BLaER1 treated with 17β-estradiol and CSF1 and Interleukin-3, amounts not matched to agents 10 nM and 100 nM (cell line): ENCODE measurements at regions not wholly inside any gene's neighbourhood (a gene's known extent, or its start where the extent isn't known, plus 50 kb on each side); places are given as distances from the start of the nearest gene placed in this dataset.
"Not testable (repeated sequence)": the region's sequence is repeated elsewhere in the genome, so short reads cannot be mapped to it uniquely, and the experiment has no call there.

Source experiments
- H3K27ac ChIP-seq, 11 experiments: shearing (Covaris generic); formaldehyde crosslinking; 2 replicates each; pipeline ENCODE4 v1.8.1; 2022
- H3K27me3 ChIP-seq, 11 experiments: shearing (Covaris generic); formaldehyde crosslinking; 2 replicates each; pipeline ENCODE4 v1.8.1; 2022
- H3K36me3 ChIP-seq, 11 experiments: shearing (Covaris generic); formaldehyde crosslinking; 2 replicates each; pipeline ENCODE4 v1.8.1; 2022
- H3K4me1 ChIP-seq, 10 experiments: shearing (Covaris generic); formaldehyde crosslinking; 2 replicates each; pipeline ENCODE4 v1.8.1; 2022
- H3K4me2 ChIP-seq, 11 experiments: shearing (Covaris generic); formaldehyde crosslinking; 2 replicates each; pipeline ENCODE4 v1.8.1; 2022
- H3K4me3 ChIP-seq, 10 experiments: shearing (Covaris generic); formaldehyde crosslinking; 2 replicates each; pipeline ENCODE4 v1.8.1; 2022
- H3K9ac ChIP-seq, 11 experiments: shearing (Covaris generic); formaldehyde crosslinking; 2 replicates each; pipeline ENCODE4 v1.8.1; 2022
- H3K9me3 ChIP-seq, 11 experiments: shearing (Covaris generic); formaldehyde crosslinking; replicated peaks in 1 of 11; 2 replicates each; pipeline ENCODE4 v1.8.1; 2022
- H4K20me1 ChIP-seq, 11 experiments: shearing (Covaris generic); formaldehyde crosslinking; 2 replicates each; pipeline ENCODE4 v1.8.1; 2022
- Cebpa-rat ChIP-seq, 11 experiments: shearing (Covaris generic); IDR thresholded peaks; 2 replicates each; pipeline ENCODE4 v1.8.1; 2022

- H3K4me1 ChIP-seq, H3K36me3 ChIP-seq, H3K27me3 ChIP-seq, H3K9me3 ChIP-seq, H4K20me1 ChIP-seq, H3K4me2 ChIP-seq, H3K27ac ChIP-seq, H3K9ac ChIP-seq, H3K4me3 ChIP-seq: not testable (repeated sequence)
These were observed 503.9 kb downstream of the PRIM2 start for GRCh38 chr6:57821325-57821724.

DNA sequence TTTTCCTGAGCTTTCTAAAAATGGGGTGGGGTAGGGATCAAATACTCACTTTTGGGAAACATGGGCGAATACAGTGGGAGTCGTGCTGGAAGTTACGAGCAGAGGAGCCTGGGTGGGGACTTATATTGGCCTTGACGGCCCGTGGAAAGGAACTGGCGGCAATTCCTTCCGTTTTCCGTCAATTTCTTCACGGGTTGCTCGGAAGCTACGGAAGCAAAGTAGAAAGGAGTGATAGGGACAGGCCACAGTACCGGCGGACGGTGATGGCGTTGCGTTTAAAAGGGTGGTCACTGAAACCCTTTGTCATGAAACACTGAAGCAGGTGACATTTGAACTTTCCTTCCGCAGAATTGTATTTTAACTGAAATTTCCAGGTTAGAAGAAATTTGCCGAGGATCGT lies 505.0 kb downstream of the PRIM2 start:
- not testable (repeated sequence) for H3K4me3 ChIP-seq

DNA sequence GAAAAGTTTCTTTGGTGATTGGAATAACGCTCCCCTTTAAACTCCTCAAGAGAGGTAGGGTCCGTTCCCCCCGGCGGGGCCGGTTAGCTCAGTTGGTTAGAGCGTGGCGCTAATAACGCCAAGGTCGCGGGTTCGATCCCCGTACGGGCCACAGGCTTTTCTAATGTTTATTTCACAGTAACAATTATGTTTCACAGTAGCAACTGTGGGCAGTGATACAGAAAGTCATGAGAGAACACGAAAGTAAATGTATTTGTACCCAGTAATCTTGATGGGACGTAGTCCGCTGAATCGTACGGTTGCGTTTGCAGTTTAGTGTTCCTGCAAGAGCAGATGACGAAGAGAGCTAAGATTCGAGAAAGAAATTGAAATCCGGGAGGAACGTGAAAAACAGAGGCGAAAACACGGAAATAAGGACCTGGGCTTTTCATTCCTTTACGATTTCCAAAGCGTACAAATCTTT lies 505.5 kb downstream of the PRIM2 start:
- H4K20me1 ChIP-seq: no peaks in the 10 kb centered on the region
- no peak overlapping the region for H3K4me2 ChIP-seq
- peaks cover 0 to 5% (median 0%) of the 10 kb centered on the region in 11 experiments; a peak in 3 of 22 replicates for H3K9me3 ChIP-seq
- no peaks in the 10 kb centered on the region for H3K36me3 ChIP-seq
- no peak for TF ChIP-seq Cebpa-rat (IDR thresholded peaks at IDR 0.05)
- H3K27me3 ChIP-seq: no peaks in the 10 kb centered on the region
- no peak overlapping the region for H3K27ac ChIP-seq
- no peak overlapping the region for H3K9ac ChIP-seq
- H3K4me3 ChIP-seq: no peak overlapping the region
- H3K4me1 ChIP-seq: no peaks in the 10 kb centered on the region

More for the DNA sequence above, 505.0 kb downstream of the PRIM2 start:
- H3K36me3 ChIP-seq, H3K4me1 ChIP-seq, H4K20me1 ChIP-seq, H3K4me2 ChIP-seq, H3K9me3 ChIP-seq, H3K9ac ChIP-seq, H3K27ac ChIP-seq, H3K27me3 ChIP-seq: not testable (repeated sequence)

- H3K36me3 ChIP-seq, H3K9ac ChIP-seq, H3K27me3 ChIP-seq, H3K27ac ChIP-seq, H3K4me1 ChIP-seq, H3K4me2 ChIP-seq, H4K20me1 ChIP-seq, H3K4me3 ChIP-seq, H3K9me3 ChIP-seq: not testable (repeated sequence)
These were observed 520.3 kb downstream of the PRIM2 start for GRCh38 chr6:57837622-57838209.

DNA sequence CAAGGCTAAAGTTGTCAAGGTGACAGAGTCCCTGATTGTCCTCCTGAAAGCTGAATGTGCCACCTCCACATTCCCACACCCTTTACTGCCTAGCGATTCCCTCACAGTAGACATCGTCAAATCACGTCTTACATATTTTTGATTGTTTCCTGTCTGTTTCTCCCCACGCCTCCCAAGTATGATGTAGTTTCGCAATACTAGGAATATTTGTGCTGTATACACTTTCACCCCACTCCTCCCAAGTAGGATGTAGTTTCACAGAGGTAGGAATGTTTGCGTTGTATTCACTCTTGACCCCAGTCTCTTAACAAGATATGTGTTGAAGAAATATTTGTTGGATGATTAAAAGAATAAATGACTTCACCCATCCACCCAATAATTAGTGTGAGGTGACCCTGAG lies 524.1 kb downstream of the PRIM2 start:
- not testable (repeated sequence) for H3K27me3 ChIP-seq, H3K4me2 ChIP-seq, H3K9me3 ChIP-seq, H3K4me3 ChIP-seq, H3K36me3 ChIP-seq, H3K9ac ChIP-seq, H4K20me1 ChIP-seq, H3K4me1 ChIP-seq, H3K27ac ChIP-seq
- peak in 4 of 11 experiments; percentile 11 to 47 (median 20); a peak in 1 of 22 replicates for TF ChIP-seq Cebpa-rat (IDR thresholded peaks at IDR 0.05)

GRCh38 chr6:57853745-57854407 lies 536.4 kb downstream of the PRIM2 start:
- H3K4me1 ChIP-seq, H3K27me3 ChIP-seq, H3K9ac ChIP-seq, H3K36me3 ChIP-seq, H3K27ac ChIP-seq, H3K9me3 ChIP-seq, H3K4me3 ChIP-seq, H4K20me1 ChIP-seq, H3K4me2 ChIP-seq: not testable (repeated sequence)

DNA sequence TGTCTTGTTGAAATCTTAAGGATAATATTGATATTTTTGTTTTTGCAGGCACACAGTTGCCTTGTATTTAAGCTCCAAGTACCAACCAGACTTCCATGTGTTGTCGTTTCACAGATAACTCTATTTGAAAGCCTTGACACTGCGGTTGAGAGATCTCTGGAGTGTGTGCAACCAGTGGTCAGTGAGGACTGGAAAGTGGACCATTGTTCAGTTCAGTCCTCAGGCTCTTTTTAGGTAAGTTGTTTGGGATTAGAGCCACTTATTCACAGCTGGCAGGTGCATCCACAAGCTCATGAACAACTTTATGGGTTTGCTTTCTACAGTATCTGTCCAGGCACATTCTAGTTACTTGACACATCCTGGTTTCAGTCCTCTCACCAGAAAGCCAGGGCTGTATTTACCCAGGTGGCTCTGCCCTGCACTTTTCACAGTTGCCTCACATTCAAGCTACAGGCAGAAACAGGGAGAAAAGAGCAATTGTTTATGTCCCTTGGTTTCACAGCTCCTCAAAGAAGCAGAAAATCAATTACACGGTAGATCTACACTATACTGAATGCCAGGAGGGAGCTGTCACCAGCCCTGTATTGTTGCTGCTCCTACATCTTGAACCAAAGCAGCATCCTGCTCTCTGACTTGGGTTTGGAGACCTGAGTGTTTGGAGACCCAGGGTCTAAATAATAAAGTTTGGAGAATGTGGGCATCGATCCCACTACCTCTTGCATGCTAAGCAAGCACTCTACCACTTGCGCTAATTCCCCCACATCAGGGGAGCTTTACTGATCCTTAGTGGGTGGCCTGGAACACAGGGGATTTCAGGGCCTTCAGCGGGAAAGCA lies 543.3 kb downstream of the PRIM2 start:
- not testable (repeated sequence) for H3K4me2 ChIP-seq, H4K20me1 ChIP-seq

GRCh38 chr6:57870083-57870482 lies 552.7 kb downstream of the PRIM2 start:
- H3K4me3 ChIP-seq, H3K4me2 ChIP-seq, H3K9ac ChIP-seq, H3K4me1 ChIP-seq, H3K27me3 ChIP-seq, H3K27ac ChIP-seq, H3K36me3 ChIP-seq, H3K9me3 ChIP-seq, H4K20me1 ChIP-seq: not testable (repeated sequence)

More for the DNA sequence above, 543.3 kb downstream of the PRIM2 start:
- not testable (repeated sequence) for H3K27me3 ChIP-seq, H3K36me3 ChIP-seq, H3K9me3 ChIP-seq, H3K9ac ChIP-seq, H3K4me3 ChIP-seq, H3K4me1 ChIP-seq, H3K27ac ChIP-seq

DNA sequence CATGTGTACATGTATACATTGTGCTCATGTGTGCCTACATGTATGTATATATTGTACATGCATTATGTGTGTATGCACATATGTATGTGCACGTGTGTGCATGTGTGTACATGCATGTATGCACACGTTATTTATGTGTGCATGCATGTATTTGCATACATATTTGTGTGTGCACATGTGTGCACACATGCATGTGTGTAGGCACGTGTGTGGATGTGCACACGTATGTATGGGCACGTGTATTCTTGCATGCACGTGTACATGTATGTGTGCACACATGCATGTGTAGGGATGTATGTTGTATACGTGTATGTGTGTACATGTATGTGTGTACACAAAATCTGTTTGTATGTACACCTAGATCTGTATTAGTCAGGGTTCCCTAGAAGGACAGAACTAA lies 556.0 kb downstream of the PRIM2 start:
- H3K4me1 ChIP-seq, H3K27me3 ChIP-seq, H3K9ac ChIP-seq, H3K9me3 ChIP-seq, H3K4me3 ChIP-seq, H3K4me2 ChIP-seq, H4K20me1 ChIP-seq, H3K27ac ChIP-seq, H3K36me3 ChIP-seq: not testable (repeated sequence)

GRCh38 chr6:57876659-57877058 lies 559.2 kb downstream of the PRIM2 start:
- H3K4me3 ChIP-seq, H4K20me1 ChIP-seq: not testable (repeated sequence)

GRCh38 chr6:57877729-57878128 lies 560.3 kb downstream of the PRIM2 start:
- not testable (repeated sequence) for H3K4me1 ChIP-seq, H3K27ac ChIP-seq, H3K27me3 ChIP-seq, H3K36me3 ChIP-seq, H4K20me1 ChIP-seq, H3K9ac ChIP-seq, H3K4me2 ChIP-seq, H3K9me3 ChIP-seq, H3K4me3 ChIP-seq

More at GRCh38 chr6:57876659-57877058, 559.2 kb downstream of the PRIM2 start:
- not testable (repeated sequence) for H3K36me3 ChIP-seq, H3K9me3 ChIP-seq, H3K27ac ChIP-seq, H3K4me1 ChIP-seq, H3K9ac ChIP-seq, H3K27me3 ChIP-seq, H3K4me2 ChIP-seq

DNA sequence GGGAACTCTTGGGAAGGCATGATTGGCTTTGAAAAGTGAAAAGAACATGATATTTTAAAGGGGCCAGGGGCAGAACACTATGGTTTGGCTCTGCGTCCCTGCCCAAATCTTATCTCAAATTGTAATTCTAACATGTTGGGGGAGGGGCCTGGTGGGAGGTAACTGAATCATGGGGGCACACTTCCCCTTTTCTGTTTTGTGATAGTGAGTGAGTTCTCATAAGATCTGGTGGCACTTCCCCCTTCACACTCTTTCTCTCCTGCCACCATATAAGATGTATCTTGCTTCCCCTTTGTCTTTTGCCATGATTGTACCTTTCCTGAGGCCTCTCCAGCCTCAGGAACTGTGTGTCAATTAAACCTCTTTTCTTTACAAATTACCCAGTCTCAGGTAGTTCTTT lies 561.4 kb downstream of the PRIM2 start:
- not testable (repeated sequence) for H4K20me1 ChIP-seq, H3K4me3 ChIP-seq, H3K4me1 ChIP-seq, H3K9ac ChIP-seq, H3K27ac ChIP-seq, H3K36me3 ChIP-seq, H3K9me3 ChIP-seq, H3K27me3 ChIP-seq, H3K4me2 ChIP-seq

DNA sequence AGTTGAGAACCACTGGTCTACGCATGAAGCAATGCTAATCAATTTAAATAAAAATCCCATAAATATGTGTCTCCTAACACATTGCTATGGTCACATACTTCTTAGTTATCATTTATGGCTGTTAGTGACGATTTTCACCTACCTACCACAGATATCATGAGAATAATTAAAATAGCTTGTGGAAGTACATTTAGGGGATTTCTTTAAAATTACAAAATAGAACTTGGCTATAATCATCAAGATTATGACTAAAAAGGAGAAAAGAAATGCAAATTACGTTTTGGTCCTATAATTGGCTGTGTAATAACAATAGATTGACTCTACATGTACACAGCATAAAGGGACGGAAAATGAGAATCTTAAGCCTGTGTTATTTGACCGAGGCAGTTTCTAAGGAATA lies 581.4 kb downstream of the PRIM2 start:
- not testable (repeated sequence) for H3K9ac ChIP-seq, H4K20me1 ChIP-seq, H3K4me1 ChIP-seq, H3K36me3 ChIP-seq, H3K9me3 ChIP-seq, H3K4me2 ChIP-seq, H3K27ac ChIP-seq, H3K27me3 ChIP-seq, H3K4me3 ChIP-seq
